DMS53 (cell line): ENCODE measurements at regions not wholly inside any gene's neighbourhood (a gene's known extent, or its start where the extent isn't known, plus 50 kb on each side); places are given as distances from the start of the nearest gene placed in this dataset.

ENCODE experiments used
- DNase-seq: peaks from one replicate; lab custom pipeline; 2025; lab: John Stamatoyannopoulos, UW

DNA sequence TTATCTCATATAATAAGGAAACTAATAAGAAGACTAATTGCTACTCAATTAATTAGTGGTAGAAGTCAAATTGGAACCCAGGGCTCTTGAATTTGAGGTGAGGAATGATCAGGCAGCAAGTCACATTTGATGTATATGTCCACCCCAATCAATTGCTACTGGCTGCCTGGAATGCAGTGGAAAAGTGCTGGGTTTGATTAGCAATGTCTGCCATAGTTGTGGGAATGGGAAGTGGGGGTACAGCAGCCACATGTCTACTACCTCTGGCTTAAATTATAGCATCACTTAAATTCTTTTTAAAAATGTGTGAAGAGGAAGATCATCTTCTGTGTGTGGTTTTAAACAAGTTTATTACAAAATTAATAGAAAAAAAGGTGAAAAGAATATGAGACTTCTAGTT is 50.8 kb upstream of the NAV2 start:
- DNase-seq: no peak

DNA sequence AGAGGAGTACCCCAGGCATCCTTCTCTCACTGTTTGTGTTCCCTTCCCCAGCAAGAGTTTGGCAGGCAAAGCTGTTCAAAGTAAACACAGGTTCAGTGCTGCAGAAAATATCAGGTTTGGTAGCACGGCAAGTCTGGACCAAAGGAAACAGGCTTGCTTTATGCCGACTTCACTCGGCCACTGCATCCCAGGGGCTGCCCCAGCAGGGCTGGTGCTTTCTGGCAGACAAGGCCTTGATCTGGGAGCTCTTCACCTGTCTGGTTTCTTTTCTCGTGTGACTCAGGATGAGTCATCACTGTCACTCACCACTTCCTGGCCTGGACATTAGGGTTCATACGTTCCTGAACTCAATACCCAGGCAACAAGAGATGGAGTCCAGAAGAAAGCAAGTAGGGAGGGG is 52.6 kb upstream of the NAV2 start:
- peak; percentile 97 for DNase-seq

DNA sequence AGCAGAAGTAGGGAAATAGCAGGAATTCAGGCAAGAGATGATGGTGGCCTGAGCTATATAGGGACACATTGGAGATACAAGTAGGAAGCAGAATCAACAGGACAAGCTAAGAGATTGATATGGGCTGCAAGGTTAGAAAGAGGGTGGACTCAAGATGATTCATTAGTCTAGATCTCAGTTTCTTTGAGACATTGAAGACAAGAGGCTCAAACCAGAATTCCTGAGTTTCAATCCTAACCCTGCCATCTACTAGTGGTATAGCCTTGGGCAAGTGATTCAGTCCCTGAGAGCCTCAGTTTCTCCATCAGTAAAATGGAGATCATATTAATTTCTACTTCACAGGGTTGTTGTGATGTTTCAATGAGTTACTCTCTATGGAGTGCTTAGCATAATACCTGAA is 53.1 kb upstream of the NAV2 start:
- peak; percentile 26 for DNase-seq

DNA sequence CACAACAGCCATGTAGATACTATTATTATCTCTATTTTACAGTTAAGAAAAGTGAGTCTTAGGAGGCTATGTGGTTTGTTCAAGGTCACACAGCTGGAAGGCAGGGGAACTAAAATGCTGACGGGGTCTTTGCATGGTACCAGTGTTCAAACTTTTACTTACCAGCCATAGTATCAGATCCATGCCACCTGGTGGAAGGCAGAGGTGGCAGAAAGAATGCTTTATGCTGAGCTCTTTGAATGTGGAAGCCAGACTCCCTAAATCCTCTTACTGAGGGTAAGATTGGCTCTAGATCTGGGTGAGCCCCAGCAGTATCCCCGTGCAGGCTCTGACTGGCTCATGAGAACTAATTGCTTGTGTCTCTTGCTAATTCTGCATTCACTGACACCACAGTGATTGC is 54.3 kb upstream of the NAV2 start:
- peak; percentile 8 for DNase-seq

DNA sequence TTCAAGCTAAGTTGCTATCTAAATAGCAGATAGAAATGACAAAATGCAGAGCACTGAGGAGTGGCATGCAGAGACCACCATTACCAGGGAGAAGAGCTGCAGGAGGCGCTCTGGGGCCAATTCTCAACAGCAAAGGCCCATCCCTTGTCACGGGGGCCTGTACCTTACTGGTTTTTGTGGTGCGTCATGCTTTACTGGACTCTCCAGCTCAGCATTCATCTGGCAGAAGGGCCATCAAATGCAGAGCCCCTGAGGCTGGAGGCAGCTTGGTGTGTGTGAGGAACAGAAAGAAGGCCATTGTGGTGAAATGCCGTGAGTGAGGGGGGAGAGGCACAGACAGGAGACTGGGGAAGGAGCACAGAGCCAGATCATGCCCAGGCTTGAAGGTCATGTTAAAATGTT is 56.5 kb upstream of the NAV2 start:
- no peak for DNase-seq

DNA sequence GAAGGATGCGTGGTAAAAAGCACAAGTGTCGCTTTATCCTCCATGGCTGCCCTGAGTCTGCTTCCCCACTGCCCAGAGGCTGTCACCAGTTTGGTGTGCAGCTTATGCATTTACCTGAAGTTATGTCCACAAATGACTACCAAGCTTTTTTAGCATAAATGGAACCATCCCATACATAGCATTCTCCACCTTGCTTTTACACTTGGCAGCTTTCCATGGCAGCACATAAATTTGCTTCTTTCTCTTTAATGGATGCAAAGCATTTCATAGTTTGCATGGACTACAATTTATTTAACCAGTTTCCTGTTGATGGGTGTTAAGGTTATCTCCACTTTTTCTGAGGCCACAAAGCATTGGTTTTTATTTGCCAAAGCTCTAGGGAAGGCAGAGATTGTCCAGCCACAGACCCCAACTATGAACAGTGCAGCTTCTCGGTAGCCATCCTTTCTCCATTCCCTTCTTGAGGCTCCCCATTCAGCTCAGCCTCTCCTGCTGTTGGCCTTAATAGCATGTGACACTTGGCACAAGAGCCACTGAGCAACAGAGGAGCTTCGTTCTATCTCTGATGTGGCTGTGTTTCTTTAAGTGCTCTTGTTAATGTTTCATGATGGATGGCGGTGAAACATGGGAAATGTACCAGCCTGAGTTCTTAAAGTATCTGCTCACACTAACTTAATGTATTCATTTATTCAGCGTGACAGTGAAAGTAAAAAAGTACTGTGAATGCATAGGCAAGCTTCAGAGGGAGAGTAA is 59.8 kb upstream of the NAV2 start:
- DNase-seq: no peak

DNA sequence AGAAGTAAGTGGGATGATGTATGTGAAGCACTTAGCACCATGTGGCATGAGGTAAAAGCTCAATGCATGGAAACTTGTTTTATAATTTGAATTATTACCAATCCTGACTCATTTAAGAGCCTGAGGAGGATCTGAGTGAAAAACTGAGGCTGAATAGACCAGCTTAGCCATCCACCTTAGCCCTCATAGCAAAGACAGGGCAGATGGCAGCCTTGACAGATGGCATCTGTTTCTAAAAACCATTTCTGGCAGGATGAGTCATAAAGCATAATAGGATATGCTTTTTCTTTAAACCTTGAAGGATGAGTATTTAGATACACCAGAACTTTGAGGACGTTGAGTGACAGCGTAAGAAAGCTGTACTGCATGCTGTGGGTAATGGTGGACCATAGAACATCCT is 61.0 kb upstream of the NAV2 start:
- DNase-seq: peak; percentile 52

DNA sequence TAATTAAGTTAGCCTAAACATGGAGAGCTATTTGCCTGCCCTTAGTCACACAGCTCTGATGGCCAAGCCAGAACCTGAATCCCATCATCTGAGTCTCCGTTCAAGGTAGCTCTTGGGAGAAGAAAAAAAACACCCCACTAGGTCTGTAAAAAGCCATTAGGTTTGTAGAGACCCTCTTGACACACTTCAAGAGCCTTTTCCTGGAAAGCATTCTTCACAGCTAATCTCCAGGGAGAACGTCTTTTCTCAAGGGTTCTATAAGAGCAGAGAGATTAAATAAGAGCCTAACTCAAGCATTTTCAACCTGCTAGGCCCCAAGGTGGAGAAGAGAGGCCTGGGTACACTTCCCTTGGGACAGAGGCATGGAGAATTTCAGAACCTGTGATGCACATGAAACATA is 61.6 kb upstream of the NAV2 start:
- DNase-seq: no peak

DNA sequence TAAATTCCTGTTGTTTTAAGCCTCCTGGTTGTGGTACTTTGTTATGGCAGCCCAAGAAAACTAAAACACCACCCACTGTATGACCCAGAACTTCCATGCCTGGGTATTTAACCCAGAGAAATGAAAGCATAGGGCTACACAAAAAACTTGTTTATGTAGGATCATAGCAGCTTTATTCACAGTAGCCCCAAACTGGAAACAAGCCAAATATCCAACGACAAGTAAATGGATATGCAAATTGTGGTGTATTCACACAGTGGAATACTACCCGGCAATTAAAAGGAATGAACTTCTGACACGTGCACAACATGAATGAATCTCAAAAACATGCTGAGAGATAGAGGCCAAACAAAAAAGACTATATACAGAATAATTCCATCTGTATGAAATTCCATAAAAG is 62.2 kb upstream of the NAV2 start:
- DNase-seq: no peak

DNA sequence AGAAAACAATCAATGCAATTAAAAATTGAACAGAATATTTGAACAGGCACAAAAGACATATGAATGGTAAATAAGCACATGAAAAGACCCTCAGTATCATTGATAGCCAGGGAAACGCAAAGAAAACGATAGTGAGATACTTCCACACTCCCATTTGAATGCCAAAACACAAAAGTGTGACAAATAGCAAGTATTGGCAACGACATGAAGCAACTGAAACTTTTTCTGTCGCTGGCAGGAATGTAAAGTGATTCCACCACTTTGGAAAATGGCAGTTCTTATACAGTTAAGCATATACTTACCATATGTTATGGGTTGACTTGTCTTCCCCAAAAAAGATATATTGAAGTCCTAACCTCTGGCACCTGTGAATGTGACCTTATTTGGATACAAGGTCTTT is 62.9 kb upstream of the NAV2 start:
- no peak for DNase-seq

DNA sequence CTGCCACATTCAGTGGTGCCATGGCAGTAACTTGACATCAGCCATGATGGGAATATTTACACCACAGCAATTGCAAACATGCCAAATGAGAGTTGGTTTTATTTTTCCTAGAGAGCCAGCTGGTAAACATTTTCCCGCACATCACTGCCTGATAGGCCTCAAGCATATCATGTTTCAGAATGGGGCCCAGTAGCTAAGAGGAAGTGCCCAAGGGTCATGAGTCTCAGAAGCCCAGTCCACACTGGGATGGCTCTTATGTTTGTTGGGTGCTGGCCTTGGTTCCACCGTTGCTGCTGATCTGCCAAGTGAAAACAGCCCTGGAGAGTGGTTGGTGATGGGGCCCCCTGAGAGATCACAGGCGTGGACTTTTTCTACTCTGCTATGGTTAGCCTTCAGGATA is 64.3 kb upstream of the NAV2 start:
- peak; percentile 87 for DNase-seq

DNA sequence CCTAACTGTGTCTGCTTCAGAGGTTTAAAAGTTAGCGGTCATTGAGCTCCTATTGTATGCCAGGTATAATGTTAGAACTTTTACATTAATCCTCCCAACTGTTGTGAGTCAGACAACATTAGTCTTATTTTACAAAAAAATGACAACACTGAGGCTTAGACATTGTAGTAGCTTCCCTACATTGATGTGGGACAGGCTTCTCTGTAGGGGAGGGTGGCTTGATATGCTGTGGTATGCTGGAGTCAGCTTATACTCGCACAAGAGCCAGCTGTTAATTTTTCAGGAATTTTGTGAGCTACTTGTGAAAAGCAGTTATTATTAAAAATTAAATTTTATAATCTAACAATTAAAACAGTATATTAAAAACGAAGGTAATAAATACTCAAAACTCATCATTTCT is 64.8 kb upstream of the NAV2 start:
- no peak for DNase-seq

DNA sequence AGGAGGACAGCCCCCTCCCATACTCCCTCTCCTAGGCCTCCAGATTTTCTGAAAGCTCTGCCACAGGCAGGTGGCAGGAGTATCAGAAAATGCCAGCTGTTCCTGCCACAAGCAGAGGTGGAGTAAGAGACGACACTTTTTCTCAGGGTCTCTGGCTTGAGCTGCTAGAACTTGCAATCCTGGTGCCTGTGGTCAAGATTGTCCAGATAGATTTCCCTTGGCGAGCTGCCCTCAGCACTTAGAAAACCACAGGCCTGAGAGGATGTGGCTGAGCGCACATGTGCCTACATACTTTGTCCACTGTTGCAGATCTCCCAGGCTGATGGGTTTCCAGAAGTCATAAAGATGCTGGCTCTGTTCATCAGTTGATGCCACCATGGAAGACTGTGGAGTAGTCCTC is 65.7 kb upstream of the NAV2 start:
- peak; percentile 24 for DNase-seq

DNA sequence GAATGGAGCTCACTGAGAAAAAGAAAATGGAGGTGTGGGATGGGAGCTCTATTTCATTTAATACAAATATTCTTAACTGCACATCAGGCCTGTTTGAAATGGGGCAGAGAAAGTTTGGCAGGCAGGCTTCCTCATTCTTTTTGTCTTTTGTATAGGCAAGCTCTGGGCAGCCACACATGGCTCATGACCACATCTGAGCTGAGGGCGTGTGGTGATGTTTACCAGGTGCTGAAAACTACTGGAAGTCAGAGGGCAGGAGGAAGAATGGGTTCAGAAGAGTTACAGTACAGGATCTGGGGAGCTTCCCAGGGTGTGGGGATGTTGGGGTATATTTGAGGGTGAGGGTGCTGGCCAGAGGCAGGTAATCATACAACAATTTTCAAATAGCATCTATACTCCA is 66.3 kb upstream of the NAV2 start:
- no peak for DNase-seq

DNA sequence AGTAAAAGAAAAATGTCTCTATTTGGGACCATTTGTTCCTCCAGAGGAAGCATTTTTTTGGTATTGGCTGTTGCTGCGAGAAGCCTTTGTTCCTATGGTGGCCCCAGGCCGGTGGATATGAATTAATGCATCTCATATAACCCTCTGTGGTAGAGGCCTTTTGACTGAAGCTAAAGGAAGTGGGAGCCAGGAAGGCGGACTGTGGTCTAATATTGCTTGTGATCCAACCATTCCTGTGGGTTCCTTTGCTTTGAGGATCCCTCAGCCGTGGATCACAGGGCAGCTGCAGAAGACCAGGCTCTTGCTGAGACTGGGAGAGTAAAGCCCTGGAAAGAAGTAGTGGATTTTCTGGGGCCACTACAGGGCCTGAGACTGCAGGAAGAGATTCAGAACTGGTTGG is 68.3 kb upstream of the NAV2 start:
- DNase-seq: no peak

DNA sequence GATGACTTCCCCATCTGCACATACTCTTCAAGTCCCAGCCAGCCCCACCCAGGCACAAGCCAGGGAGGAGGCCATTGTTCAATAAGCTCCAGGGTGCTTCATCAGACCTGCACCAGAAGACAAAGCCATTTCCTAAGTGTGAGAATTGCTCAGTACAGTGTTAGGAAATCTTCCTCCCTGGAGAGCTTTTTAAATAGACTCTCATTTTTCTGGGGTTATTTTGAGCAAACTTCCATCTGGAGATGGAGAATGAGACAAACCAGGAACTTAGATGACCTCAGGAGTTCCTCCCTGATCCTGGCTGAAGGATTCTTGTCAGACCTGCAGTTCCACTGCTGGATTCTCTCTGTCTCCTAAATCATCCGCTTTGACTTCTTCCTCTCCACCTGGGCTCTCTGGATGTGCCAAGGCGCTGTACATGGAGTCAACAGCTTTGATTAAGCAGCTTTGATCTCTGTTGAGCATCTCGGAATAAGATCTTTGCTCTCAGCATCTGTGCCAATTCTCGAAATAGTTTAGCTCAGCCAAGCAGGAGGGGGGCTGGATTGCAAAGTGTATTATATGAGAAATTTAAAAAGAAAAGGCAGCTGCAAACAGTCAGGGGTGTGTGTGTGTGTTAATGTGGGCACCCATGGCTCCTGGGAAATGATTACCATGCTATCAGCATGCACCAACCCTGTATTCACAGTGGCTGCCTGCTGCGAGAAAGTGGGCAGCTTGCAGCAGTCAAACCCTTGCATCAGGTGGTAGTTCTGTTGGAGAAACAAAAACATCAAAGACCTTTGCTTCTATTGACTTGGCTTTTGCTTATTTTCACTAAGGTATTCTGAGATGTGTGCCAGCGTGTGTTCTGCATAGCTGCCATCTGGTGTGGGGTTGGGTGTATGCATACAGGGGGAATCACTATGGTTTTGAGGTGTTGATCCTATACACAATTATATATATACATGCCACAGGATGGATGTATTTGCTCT is 70.2 kb upstream of the NAV2 start:
- DNase-seq: no peak

DNA sequence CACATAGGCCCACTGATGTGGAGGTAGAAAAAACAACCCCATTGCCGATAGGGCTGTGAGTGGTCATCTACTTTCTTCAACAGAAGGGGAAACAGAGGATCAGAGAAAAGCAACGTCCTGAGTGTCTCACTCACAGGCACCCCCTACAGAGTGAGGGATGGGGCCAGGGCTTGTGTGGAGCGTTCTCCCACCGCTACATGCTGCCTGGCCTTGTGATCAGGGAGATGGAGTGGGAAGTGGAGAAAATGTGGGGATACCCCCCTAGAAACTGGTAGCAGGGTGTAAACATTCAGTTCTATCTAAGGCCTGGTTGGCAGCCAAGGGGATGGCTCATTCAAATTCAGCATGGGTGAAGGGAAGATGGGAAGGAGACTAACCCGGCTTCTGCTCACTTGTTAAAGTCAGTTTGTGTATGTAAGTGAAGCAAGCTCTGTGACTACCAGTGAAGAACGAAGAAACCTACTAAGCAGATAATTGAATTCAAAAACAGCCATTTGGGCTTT is 73.0 kb upstream of the NAV2 start:
- DNase-seq: no peak

DNA sequence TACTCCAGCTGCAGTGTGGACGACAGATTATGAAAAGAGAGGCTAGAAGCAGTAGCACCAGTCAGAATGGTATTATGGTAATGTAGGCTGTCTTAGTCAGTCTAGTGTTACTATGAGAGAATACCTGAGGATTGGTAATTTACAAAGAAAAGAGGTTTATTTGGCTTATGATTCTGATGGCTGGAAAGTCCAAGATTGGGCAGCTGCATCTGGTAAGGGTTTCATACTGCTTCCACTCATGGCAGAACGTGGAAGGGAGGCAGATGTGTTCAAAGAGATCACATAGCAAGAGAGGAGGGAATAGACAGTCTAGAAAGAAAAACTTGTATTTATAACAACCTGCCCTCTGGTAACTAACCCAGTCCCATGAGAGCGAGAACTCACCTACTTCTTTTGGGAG is 77.3 kb upstream of the NAV2 start:
- DNase-seq: no peak

DNA sequence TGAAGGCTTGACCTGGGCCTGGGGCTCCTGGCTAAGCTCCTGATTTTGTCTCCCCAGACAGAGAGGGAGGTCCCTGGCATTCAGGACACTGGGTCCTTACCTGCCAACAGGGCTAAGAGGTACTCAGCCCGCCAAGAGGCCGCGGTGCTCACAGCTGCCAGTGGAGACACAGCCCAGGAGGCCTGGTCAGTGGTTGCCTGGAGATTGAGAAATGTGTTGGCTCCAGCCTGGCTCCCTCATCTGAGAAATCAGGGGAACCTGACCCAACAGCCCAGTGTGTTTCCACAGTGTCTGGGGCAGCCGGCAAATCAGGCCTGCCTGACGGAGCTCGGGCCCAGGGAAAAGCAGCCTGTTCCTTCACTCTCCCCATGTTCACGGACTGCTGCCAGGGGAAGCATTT is 79.4 kb upstream of the NAV2 start:
- DNase-seq: peak; percentile 35

DNA sequence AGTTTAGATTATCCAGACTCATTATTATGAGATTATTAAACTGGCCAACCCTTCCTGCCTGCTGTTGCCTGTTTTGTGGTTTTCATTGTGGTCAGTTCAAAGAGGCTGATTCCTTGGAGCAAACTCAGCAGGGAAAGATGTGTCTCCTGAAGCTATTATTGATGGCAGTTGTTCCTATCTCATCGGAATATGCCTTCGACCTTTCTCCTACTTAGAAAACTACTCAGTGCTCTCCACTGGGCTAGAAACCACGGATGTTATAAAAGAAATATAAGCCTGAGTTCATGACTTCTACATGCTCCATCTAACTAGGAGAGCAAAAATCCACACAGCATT is 80.2 kb upstream of the NAV2 start:
- DNase-seq: no peak

DNA sequence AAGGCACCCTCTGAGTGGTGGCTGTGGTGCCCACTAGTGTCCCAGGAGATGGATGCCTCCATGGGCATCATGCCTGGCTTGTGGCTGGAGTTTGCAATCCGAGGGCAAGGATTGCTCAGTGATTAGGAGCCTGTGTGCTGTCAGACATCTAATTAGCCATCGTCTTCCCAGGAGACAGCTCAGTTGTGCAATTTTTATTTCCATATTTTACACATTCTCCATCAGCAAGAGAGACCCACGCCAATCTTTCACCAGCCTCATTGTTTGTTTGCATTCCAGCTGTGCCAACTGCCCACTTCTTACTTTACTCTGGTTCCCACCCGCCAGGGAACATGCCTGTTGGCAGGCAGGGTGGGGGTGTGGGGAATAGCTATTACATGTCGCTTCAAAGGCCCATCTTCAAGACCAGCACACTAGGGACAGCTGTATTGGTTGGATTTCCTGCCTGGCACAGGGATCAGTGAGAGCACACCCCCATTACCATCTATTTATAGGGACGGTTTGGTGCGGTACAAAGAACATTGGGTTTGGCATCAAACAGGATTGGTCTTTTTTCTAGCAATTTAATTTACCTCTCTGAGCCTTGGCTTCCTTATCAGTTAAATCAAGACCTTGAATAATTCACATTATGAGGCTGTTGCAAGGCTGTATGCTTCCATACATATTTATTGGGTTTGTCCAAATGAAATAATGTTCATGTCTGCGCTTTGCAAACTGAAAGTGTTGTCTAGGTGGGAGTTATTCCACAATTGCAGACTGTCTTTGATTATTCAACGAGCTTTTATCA is 80.7 kb upstream of the NAV2 start:
- DNase-seq: no peak

DNA sequence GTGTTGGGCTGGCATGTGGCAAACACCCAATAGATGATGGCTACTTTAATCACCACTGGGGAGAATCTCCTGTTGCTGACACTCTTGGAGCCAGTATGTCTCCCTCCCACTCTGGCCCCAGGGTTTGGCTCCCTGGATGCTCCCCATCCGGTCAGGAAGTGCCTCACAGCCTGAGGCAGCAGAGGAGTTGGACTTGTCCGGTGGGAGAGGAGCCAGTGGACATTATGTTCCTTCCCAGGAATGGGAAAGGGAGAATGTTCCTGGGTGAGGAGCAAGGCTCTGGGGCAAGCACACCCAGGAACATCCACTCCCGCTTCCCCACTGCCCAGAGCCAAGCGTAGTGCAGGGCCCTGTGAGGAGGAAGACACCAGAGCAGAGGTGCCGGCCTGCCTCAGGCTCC is 84.6 kb upstream of the NAV2 start:
- no peak for DNase-seq

DNA sequence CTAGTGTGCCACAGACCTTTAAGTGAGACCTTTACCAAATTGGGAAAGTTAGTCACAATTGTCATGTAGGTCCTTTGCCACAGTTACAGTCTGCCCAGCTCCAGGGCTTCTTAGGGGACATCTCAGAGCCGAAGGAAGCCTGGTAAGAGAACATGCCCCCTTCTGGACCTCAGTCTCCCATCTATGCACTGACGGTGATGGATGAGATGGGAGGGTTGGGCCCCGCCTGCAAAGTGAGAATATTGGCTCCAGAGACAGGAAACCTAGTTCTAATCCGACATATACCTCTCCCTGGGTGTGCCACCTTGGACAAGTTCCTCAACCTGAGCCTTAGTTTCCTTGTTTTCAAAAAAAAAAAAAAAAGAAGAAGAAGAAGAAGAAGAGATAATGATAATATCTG is 85.1 kb upstream of the NAV2 start:
- no peak for DNase-seq
